ENCODE measurements at regions not wholly inside any gene's neighbourhood (a gene's known extent, or its start where the extent isn't known, plus 50 kb on each side); places are given as distances from the start of the nearest gene placed in this dataset.
"Not testable (repeated sequence)": the region's sequence is repeated elsewhere in the genome, so short reads cannot be mapped to it uniquely, and the experiment has no call there.

DNA sequence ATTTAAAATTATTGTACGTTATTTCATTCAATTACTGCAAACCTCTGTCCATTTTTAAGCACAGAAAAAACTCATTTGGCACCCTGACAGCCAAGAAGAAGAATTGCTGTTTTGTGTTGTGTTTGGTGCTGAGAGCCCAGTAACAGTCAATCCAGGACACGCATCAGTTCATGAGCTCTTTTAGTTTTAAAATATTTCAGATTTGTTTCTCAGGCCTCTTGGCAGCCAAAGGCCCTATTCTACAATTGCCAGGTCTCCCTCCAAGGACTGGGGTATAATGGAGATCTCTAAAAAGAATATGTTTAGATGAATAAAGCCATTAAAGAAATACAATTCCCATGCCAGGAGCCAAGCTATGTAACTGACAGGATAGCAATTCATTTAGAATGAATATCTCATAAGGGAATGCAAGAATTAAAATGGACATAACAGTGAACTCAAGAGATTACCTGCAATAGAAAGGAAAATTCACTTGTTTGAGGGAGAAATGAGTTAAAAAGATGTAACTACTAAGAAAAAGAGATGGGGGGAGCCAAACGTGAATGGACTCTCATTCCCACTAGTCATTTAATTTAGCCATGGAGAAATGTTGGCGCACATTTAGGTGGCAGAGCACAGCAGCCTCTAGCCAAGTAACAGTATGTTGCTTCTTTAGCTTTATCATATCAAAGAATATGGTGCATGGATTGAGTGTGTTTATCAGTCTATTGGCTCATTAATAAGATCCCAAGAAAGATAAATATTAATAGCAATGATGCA, 140.6 kb upstream of the PELI2 start:
- DNase-seq (ENCODE audit: low read depth in 2 of 2) = no peak

DNA sequence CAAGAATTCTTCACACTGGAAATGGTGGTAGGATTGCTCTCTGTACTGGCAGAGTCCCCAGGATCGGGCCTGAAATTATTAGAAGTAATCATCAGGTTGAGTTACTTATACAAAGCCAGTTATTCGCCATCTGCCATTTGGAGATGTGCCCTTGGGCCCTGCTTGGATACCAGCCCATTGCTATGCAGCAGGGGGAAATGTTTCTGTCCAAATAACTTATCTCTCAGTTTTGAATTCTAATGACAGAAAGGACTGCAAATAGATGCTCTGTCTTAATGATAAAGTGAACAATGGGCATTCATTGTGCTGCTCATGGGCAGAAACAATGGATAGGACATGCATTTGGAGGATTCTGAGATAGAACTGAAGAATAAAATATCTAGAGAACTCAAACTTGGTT, 139.1 kb upstream of the PELI2 start:
- DNase-seq (ENCODE audit: low read depth in 2 of 2) = no peak

DNA sequence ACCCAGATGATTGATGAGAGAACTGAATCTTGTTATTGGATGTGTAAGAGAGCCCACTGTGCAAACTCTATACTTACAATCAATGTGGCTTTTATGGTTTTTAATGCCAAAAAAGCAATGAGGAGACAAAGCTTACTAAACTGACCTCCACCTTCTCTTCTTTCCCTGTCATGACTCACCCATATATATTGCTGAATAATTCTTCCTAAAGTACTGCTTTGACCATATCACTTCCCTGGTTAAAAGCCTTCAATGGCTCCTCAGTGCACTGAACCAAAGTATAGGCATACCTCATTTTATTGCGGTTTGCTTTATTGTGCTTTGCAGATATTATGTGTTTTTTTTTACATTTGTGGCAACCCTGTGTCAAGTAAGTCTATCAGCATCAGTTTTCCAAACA, 138.4 kb upstream of the PELI2 start:
- no peak for DNase-seq (ENCODE audit: low read depth in 2 of 2)

DNA sequence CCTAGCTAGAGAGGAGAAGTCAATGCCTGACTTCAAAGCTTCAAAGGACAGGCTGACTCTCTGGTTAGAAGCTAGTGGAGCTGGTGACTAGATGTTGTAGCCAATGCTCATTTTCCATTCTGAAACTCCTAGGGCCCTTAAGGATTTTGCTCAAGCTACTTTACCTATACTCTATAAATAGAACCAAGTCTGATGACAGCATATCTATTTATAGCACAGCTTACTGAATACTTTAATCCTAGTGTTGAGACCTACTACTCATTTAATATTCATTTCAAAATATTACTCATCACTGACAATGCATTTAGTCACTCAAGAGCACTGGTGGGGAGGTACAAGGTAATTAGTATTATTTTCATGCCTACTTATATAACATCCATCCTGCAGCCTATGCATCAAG, 137.2 kb upstream of the PELI2 start:
- DNase-seq (ENCODE audit: low read depth in 2 of 2) = no peak

DNA sequence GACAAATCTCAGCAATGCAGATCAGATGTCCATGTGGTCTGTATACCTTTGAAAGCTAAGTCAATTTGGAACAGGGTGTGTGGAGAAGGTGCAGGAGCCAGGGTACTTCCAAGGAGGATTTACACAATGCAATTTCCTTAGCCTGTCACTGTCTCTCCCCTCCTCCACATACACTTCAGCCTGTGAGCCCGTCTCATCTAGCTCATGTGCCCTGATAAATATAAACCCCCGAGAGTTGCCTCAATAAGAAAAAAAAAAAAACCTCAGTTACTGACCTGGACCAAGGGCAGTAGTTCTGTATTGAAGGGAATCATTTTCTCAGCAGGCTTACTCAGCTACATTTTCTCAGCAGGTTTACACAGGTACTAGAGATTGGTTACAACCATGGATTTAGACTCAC, 132.1 kb upstream of the PELI2 start:
- no peak for DNase-seq (ENCODE audit: low read depth in 2 of 2)

DNA sequence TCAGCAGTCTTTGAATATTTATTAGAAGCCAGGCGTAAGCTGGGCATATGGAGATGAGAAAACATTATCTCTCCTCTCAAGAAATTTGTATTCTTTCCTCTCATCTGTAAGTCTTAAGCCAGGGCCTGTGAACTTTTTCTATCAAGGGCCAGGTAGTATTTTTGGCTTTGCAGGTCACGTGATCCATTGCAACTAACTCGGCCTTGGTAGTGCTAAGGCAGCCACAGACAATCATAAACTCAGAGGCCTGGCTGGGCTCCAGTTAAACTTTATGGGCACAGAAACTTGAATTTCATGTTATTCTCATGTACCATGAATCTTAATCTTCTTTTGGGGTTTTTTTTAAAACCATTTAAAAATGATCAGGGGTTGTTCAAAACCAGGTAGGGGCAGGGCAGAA, 117.4 kb upstream of the PELI2 start:
- no peak for DNase-seq (ENCODE audit: low read depth in 2 of 2)

DNA sequence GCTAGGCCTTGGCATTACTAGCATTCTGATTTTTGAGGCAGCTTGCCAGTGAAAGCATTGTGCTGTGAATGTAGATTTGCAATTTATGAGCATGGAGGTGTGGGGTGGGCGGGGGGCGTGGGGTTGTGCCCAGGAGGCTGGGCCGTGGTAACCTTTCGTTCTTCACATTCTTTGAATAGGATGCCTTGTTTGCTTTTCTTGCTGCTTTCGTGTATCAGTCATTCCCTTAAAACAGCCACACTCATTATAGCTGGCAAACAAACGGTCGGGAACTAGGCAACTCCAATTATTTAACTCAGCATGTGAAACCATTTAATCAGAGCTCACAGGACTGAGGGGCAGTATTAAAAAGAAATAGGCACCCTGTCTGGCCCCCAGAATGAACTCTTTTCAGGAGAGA, 115.9 kb upstream of the PELI2 start:
- no peak for DNase-seq (ENCODE audit: low read depth in 2 of 2)

DNA sequence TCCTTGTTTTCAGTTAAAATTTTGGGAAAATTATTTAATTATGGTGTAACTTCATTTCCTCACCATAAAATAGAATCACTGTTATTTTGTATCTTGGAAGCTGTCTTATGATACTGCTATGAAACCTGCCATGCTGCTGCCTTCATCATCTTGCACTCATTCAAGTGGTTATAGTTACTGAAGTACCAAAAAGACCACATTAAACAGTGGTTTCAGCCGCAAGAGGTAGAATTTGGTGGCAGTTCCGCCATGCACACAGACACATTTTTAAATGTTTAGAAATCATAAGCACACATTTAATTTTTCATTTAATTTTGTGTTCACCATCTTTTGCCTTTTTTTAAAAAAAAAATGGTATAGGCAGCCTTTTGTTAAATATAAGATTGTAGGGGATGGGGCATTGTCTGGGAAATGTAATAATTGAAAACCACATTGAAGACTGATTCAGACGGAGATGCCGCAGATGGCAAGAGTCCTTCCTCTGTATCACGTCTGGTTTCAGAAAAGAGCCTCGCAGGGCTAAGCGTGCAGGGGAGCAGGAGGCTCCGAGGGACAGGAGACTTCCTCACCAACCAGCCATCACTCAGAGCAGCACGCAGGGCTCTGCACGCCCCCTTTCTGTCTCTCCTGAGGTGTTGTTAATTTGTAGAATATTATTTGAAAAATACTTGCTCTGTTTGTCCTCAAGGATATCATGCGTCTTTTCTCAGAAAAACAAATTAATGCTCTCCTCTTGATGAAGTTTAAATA, 115.2 kb upstream of the PELI2 start:
- no peak for DNase-seq (ENCODE audit: low read depth in 2 of 2)

DNA sequence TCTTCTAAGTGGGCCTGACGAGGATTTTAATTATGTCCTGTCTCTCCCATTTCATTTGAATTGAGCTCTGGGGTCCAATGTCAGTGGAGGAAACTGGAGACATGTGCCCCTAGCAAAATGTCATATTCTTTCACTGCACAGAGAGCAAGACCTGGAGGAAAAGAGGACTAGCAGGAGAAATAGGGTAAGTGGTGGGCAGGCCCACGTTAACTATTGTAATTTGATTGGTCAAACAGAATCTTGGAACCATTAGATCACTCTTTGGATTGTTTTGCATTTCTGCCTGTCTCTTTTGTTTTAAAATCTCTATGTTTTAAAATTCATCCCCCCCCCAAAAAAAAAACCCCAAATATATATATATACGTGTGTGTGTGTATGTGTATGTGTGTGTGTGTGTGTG, 113.9 kb upstream of the PELI2 start:
- no peak for DNase-seq (ENCODE audit: low read depth in 2 of 2)

DNA sequence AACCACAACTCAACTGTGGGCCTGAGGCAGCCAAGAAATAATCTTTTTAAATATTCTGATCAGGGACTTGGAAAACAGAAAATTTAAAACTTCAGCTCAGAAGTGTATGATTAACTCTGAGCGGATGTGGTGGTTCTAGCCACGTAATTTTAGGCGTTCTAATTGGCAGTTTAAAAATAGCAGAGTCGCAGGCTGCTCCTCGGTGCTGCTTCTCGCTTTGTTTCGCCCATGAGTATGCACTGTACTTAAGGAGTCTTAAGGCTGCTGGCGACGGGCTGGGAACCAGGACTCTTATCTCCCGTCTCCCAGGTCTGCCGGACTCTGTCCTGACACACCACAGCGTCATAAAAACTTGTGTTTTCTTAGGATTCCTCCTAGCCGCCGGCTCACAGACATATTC, 113.4 kb upstream of the PELI2 start:
- no peak for DNase-seq (ENCODE audit: low read depth in 2 of 2)

DNA sequence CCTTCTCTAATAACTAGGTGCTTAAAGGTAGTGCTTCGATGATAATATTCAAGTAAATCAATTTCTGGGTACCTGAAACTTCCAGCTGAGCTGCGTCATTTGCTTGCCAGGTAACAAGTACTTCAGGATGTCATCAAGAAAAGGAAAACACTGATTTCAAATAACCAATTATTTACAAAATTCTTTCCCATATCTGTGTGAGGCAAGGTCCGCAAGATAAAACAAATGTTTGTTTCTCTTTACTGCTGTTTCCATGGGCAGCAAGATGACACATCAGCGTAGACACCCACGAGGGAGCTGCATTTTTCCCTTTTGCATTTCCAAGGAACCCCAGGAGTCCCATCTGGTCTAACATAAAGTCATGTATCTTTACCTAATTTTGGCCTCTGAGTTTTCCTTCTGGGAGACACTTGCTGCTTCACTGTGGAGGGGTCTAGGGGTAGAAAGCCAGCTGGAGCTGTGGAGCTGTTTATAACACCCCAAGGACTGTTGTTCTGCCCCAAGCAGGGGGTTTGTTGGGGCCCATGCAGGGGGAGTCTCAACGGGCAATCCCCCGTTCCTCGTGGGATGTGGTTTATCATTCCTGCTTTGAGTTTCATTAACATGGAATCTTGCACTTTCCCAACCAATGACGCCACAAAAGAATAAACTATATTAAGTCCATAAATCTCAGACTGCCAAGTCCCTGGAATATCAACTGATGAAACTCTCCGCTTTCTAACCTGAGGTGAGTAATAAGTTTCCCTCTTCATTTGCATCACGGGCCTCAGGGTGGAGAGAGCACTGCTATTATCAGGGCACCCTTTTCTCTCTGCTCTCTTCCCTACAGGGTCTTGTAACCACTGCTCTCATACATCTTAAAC, 112.8 kb upstream of the PELI2 start:
- no peak for DNase-seq (ENCODE audit: low read depth in 2 of 2)

DNA sequence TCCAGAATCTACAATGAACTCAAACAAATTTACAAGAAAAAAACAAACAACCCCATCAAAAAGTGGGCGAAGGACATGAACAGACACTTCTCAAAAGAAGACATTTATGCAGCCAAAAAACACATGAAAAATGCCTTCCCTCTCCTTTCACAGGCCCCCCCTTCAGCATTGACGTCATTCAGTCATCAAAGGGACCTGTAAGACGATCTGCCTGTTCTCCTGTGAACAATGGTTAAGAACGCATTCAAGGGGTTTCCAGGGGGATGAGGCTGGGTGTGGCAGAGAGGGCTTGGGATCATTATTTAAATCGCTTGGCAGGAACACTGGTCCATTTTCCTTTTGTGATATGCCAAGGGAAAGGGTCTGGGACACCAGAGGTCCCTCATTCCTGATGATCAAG, 110.7 kb upstream of the PELI2 start:
- DNase-seq (ENCODE audit: low read depth in 2 of 2) = not testable (repeated sequence)

DNA sequence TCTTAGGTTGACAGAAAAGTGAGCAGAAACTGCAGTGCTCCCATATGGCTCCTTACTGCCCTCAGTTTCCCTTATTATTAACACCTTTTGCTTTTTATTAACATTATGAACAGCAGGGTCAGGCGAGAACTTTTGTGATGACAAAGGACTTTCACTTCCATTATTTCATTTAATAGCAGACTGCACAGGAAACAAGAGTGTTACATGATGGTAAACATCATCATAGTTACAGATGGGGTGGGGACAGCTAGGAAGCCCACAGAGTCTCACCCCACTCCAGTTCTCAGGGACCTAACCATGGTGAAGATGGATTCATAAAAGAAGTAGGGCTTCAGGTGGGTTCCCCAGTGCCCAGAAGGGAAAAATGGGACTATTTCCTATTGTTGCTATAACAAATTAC, 110.1 kb upstream of the PELI2 start:
- no peak for DNase-seq (ENCODE audit: low read depth in 2 of 2)

DNA sequence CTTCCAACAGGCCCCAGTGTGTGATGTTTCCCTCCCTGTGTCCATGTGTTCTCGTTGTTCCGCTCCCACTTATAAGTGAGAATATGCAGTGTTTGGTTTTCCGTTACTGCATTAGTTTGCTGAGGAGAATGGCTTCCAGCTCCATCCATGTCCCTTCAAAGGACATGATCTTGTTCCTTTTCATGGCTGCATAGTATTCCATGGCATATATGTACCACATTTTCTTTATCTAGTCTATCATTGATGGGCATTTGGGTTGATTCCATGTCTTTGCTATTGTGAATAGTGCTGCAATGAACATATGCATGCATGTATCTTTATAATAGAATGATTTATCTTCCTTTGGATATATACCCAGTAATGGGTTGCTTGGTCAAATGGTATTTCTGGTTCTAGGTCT, 109.5 kb upstream of the PELI2 start:
- not testable (repeated sequence) for DNase-seq (ENCODE audit: low read depth in 2 of 2)

DNA sequence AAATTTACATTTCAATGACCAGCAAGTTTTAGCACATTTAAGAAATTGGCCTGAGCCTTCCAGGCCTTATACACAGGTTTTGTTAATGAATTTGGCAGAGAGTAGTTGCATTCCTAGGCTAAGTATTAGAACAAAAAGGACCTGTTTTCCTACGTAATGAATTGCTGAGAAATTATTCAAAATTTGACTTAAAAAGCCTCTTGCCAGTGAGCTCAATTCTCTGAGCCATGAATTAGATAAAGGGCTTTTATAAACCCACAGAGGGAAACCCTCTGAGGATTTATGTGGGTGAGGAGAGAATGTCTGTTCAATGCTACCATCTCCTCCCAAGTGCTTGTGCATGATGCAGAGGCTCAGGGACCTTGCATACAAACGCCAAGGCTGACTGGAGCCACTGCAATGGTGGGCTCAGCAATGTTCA, 94.5 kb upstream of the PELI2 start:
- DNase-seq (ENCODE audit: low read depth in 2 of 2) = no peak

DNA sequence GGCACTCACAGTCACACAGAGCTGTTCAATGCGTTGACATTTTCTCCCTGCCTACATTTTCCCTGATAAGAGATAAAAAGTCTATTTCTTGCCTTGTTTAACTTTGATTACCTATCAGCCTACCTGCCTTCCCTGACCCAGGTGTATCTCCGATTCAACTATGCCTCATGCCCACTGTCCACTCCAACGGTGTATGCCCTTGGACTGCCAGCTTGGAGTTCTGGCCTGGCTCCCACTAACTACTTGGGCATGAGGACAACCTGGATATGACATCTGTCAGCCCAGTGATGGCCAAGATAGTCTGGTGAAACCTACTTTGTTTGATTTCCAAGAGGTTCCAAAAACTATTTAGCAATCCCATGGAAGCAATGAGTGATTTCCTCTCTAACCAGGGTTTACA, 93.0 kb upstream of the PELI2 start:
- DNase-seq (ENCODE audit: low read depth in 2 of 2) = no peak

DNA sequence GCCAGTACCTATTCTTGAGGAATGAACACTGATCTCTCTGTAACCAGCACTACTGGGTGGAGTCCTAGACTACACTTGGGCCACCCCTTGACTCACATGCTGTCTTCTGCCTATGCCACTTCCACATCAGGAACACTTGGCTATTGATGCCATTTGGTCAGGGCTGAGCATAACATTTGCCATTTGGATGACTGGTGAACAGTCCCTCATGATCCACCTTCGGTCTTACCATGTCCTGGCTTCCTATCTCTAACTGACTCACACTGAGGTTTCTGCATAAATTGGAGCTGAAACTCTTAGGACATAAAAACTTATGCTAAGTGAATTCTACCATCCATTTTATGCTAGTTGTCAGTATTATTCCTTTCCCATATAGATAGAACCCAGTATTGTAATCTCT, 91.7 kb upstream of the PELI2 start:
- DNase-seq (ENCODE audit: low read depth in 2 of 2) = no peak

DNA sequence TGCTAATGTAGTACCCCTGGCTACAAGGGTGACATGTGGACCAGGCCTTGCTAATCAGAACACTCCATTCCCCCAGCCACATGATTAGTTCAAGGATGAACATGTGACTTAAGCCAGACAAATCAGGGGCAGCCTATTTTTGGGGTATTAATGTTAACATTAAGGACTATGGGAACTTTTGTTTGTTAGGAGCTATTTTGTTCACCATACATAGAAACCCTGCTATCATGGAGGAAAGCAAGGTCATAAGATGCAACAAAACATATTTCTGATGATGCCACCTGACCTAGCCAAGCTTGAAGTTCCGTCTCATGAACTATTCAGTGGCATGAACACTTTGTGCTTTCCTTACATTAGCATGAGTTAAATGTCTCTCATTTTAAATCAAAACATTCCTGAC, 90.8 kb upstream of the PELI2 start:
- no peak for DNase-seq (ENCODE audit: low read depth in 2 of 2)

DNA sequence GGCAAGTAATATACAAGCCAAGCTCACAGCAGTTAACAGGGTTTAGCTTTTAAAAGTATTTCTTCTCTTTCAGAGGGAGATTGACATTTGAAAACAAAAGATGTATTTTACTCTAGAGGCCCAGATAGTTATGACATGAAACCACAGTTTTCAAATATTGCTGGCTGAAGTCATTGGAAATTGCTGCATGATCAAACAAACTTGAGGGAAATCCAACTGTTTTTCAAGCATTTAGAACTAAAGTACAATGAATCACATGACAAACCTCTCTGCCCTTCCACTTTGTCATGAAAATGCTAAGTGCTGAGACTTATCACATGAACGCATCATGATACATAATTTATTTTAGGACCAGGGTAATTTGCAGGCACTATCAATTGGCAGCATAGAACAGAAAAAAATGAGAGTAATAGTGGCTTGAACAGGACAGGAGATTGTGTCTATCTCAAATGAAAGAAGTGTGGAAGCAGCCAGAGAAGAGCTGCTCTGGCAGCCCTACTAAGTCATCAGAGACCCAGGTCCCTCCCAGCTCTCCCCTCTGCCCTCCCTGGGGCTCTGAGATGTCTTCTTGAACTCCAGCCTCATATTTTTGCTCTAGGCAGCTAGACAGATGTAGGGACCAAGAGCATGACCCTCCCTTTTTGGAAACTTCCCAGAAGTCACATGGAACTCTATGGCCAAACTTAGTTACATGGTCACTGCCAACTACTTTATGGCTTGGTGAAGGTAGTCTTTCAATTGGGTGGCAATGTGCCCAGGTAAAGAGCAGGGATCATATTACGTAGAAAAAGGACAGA, 90.1 kb upstream of the PELI2 start:
- DNase-seq (ENCODE audit: low read depth in 2 of 2) = no peak

DNA sequence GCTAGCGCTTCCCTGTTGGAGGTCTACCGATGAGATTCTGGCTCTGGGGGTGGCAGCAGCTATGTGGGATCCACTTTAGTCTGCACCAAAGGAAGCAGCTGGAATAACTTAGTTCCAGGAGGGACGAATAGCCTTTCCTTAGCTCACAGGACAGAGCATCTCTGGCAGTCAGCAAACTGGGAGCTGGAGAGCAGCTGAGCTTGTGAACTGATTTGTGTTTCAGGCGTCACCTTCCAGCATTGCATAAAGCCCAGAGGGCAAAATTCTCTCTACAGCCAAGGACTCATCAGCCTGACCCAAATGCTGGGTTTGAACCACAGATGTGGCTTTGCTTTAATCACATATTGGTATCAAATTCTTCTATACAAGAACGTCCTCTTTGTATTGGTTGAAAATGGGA, 81.9 kb upstream of the PELI2 start:
- DNase-seq (ENCODE audit: low read depth in 2 of 2) = no peak

DNA sequence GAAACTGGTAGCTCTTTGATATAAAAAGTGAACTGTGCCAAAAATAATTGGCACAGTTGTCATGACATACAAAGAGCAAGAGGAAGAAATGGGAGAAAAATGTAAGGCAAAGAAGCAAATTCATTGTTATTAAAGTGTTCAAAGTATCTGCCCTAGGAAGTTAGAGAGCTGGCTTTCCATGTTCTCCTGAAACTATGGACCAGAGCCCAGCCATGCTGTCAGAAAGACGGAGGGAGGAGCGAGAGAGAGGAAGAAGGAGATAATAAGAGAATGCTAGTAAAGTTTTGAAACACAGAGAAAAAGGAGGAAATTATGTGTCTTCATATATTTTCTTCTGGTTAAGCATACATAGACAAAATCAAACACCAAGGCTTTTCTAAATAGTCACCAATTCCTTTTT, 78.1 kb upstream of the PELI2 start:
- no peak for DNase-seq (ENCODE audit: low read depth in 2 of 2)

DNA sequence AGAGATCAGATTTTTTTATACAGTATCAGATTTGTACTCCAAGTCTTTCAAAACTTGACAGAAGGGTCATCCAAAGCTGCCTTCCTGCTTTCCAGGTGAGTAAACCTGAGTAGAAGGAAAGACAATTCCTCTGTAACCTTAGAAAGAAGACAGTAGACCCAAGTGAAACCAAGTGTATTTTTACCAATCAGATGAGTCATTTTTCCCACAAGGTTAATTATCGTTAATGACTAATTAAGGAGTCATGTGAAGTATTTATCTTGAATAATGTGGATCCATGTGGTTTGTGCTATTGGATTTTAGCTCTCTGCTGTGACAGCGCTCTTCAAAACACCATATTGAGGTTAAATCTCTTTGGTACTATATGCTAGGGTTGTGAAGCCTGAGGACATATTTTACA, 74.0 kb upstream of the PELI2 start:
- DNase-seq (ENCODE audit: low read depth in 2 of 2) = no peak
